Type B pancreatic cell (in vitro differentiated cells): ENCODE measurements at regions not wholly inside any gene's neighbourhood (a gene's known extent, or its start where the extent isn't known, plus 50 kb on each side); places are given as distances from the start of the nearest gene placed in this dataset.

ENCODE experiments used
- DNase-seq: peaks from one replicate; pipeline ENCODE4 v3.0.0; 2021; ENCODE audit warnings: mixed read lengths; ENCODE audit not compliant: unreplicated experiment; ENCODE audit errors: extremely low spot score
- H3K27ac Mint-ChIP-seq: 2 replicates; pipeline ENCODE4 v1.8.0; 2021; ENCODE audit warnings: mild to moderate bottlenecking, mixed read lengths
- H3K27me3 Mint-ChIP-seq: 2 replicates; pipeline ENCODE4 v1.8.0; 2021; ENCODE audit warnings: mixed read lengths
- H3K36me3 Mint-ChIP-seq: 2 replicates; pipeline ENCODE4 v1.8.0; 2021; ENCODE audit warnings: mixed read lengths
- H3K4me1 Mint-ChIP-seq: one replicate; pipeline ENCODE4 v1.8.0; 2021; ENCODE audit warnings: mixed read lengths; ENCODE audit not compliant: unreplicated experiment
- H3K4me3 Mint-ChIP-seq: 2 replicates; pipeline ENCODE4 v1.8.0; 2021; ENCODE audit warnings: mild to moderate bottlenecking, mixed read lengths
- H3K9me3 Mint-ChIP-seq: 2 replicates; pipeline ENCODE4 v1.8.0; 2021; ENCODE audit warnings: mixed read lengths
- TF ChIP-seq, protein P1 (sequence below): fragments of 200-600 bp; sonication (generic); conservative IDR thresholded peaks from 2 replicates; pipeline ENCODE4 v1.5.0; 2021; ENCODE audit warnings: antibody characterized with exemption, mild to moderate bottlenecking

DNA sequence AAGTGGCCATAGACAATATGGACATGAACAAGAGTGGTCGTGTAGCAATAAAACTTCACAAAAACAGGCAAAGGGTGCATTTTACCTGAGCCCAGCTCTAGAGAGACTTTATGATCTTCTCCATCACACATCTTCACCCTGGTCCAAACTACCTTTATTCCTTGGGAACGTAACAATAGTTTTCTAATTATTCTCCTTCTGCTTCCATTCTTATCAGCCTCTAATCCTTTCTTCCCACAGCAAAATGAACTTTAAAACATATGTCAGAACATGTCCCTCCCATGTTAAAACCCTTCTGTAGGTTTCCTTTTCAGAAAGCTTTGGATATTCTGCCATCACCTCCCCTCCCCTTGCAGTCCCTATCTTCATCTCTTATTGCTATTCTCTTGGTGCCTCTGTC, 395.2 kb upstream of the PLXNA2 start:
- Mint-ChIP-seq H3K4me1 (peaks cover 9% of the 10 kb centered on the region), H3K27me3 (peaks cover 28% of the 10 kb centered on the region), H3K4me3 (no peak overlapping the region), H3K36me3 (no peaks in the 10 kb centered on the region), H3K9me3 (no peaks in the 10 kb centered on the region), H3K27ac (no peak overlapping the region)
- TF ChIP-seq, protein P1, sequence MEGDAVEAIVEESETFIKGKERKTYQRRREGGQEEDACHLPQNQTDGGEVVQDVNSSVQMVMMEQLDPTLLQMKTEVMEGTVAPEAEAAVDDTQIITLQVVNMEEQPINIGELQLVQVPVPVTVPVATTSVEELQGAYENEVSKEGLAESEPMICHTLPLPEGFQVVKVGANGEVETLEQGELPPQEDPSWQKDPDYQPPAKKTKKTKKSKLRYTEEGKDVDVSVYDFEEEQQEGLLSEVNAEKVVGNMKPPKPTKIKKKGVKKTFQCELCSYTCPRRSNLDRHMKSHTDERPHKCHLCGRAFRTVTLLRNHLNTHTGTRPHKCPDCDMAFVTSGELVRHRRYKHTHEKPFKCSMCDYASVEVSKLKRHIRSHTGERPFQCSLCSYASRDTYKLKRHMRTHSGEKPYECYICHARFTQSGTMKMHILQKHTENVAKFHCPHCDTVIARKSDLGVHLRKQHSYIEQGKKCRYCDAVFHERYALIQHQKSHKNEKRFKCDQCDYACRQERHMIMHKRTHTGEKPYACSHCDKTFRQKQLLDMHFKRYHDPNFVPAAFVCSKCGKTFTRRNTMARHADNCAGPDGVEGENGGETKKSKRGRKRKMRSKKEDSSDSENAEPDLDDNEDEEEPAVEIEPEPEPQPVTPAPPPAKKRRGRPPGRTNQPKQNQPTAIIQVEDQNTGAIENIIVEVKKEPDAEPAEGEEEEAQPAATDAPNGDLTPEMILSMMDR = no peak
- no peak for DNase-seq

DNA sequence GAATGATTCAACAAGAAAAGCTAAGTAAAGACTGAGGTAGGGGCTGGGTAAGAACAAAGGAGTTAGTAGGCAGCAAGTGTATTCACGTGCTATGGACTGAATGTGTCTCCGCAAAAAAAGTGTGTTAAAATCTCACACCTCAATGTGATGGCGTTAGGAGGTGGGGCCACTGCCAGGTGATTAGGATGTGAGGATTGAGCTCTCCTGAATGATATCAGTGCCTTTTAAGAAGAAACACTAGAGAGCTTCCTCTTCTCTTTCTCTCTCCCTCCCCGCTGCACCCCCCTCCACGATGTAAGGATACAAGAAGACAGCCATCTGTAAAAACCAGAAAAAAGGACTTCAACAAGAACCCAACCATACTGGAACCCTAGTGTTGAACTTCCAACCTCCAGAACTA, 396.1 kb upstream of the PLXNA2 start:
- Mint-ChIP-seq H3K4me1 (peaks cover 9% of the 10 kb centered on the region), H3K36me3 (no peaks in the 10 kb centered on the region), H3K27ac (no peak overlapping the region), H3K27me3 (peaks cover 32% of the 10 kb centered on the region), H3K4me3 (no peak overlapping the region), H3K9me3 (no peaks in the 10 kb centered on the region)
- no peak for DNase-seq
- TF ChIP-seq, protein P1 = no peak

DNA sequence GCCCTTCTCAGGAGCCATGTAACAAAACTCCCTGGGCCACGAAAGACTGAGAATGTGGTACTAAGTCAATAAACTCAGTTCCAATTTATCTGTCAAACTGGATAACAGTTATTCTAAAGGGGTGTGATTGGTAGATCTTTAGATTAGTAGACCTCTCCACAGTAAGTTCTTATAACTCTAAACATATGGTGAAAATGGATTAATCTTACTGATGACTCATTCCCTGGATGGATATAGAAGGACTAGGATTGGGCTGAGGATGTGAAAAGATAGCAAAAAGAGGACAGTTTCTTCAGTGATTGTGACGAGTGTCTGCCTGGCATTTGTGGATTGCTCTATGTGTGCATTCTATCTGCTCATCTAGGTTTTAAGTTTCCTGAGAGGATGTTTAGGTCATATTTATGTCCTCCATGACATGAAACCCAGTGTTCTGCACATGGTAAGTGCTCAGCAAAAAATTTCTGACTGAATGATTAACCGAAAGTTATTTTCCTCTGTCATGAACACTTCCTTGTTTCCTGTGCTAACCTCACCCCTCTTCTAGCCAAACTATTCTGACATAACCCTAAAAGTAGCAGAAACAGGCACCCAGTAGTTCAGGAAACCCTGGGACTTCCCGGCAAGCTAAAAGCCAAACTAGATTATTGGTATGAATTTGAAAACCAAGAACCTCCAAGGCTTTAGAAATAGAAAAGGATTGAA, 397.5 kb upstream of the PLXNA2 start:
- Mint-ChIP-seq H3K9me3 (no peaks in the 10 kb centered on the region), H3K36me3 (no peaks in the 10 kb centered on the region), H3K4me3 (no peak overlapping the region), H3K27me3 (peaks cover 35% of the 10 kb centered on the region), H3K27ac (no peak overlapping the region), H3K4me1 (peaks cover 9% of the 10 kb centered on the region)
- DNase-seq = no peak
- TF ChIP-seq, protein P1 = no peak

DNA sequence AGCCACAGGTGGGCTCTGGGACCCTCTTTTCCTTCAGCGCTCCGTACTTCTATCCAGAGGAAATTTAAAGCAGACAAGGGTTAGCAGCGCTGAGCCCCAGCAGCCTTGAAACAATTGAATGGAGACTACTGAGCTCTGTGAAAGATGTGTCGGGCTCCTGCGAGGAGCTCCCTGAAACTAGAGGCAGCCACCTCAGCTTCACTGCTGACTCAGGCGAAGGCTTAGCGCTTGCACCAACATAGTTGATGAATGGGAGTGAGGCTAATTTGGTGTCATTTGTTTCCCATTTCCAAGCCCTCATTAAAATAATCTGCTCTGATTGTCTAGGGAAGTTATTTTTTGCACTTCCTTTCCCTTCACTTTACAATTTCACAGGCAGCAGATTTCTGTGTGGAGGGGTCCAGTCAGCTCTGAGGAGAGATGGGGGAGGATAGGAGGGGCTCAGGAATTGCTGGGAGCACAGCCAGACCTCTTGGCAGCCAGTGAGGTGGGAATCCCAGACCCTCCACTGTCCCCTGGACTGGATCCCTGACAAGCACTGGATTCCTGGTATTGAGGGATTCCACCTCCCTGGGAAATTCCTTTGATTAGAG, 398.9 kb upstream of the PLXNA2 start:
- TF ChIP-seq, protein P1 = no peak
- no peaks in the 10 kb centered on the region for H3K9me3 Mint-ChIP-seq
- H3K4me3 Mint-ChIP-seq = no peak overlapping the region
- H3K36me3 Mint-ChIP-seq = no peaks in the 10 kb centered on the region
- no peak for DNase-seq
- H3K4me1 Mint-ChIP-seq = peaks cover 9% of the 10 kb centered on the region
- peaks cover 32% of the 10 kb centered on the region for H3K27me3 Mint-ChIP-seq
- H3K27ac Mint-ChIP-seq = no peak overlapping the region

DNA sequence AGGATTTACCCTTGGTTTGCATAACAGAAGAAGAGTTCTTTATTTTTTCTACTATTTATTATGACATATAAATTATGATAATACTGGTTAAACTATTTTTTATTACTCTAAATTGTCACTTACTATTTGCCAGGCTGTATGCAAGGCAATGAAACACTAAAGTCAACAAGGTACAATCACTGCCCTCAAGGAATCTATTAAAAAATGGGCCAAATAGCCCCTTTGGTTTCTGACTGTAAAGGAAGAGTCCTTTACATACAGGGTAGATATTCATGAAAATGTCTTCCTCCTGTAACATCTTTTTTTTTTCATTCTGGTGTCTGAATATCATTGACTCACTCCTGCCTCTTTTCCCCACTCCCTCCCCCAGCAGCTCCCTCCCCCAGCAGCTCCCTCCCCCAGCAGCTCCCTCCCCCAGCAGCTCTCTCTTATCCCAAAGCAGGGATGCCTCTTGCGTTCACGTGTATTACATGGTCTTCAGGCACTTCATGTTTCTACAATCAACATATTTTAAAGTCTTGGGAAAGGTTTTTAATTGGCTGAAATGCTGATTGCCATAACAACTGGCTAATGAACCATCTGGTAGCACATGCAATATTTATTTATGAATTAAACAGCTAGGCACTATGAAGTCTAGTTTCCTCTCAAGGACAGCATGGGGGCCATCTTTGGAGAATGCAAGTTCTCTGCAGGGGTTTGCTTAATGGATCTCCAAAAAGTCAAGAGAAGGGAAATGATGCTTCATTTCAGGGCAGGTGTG, 400.4 kb upstream of the PLXNA2 start:
- H3K27me3 Mint-ChIP-seq = peaks cover 28% of the 10 kb centered on the region
- H3K9me3 Mint-ChIP-seq = no peaks in the 10 kb centered on the region
- no peak for DNase-seq
- peaks cover 9% of the 10 kb centered on the region for H3K4me1 Mint-ChIP-seq
- no peaks in the 10 kb centered on the region for H3K36me3 Mint-ChIP-seq
- H3K4me3 Mint-ChIP-seq = no peak overlapping the region
- TF ChIP-seq, protein P1 = no peak
- no peak overlapping the region for H3K27ac Mint-ChIP-seq
